ENCODE measurements at regions not wholly inside any gene's neighbourhood (a gene's known extent, or its start where the extent isn't known, plus 50 kb on each side); places are given as distances from the start of the nearest gene placed in this dataset.

DNA sequence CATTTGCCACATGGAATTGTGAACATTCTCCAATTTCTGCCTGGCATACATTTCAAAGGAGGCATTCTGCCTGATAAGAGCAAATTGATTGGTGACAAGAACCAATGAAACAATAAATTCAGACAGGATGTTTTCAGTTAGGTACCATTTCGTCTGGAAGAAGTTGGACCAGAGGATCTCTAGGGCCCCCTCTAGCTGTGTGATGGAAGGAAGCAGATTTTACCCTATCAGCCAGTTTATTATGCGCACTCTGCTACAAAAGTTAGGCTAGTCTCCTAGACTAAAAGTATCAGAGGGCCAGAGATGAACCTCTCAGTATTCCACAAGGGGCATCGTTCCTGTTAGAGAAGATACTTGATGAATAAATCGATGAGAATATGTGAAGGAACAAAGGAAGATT, 118.0 kb downstream of the BUB3 start:
- TF ChIP-seq CTCF (IDR thresholded peaks at IDR 0.05; ENCODE audit: borderline replicate concordance, extremely low read depth, low read length, poor library complexity, severe bottlenecking) (peak; percentile 30), EZH2 (IDR thresholded peaks at IDR 0.05; ENCODE audit: borderline replicate concordance, low read depth, low read length, severe bottlenecking) (no peak)

Data from DND-41 (cell line).